ENCODE measurements at regions not wholly inside any gene's neighbourhood (a gene's known extent, or its start where the extent isn't known, plus 50 kb on each side); places are given as distances from the start of the nearest gene placed in this dataset.

GRCh38 chr10:27451054-27451453, 53.0 kb upstream of the RAB18 start:
- ATAC-seq (no peak), DNase-seq (no peak)
- intact Hi-C loops (cut with DNase I, micrococcal nuclease), result no loop called here

- no peak for DNase-seq
- no peak for ATAC-seq
- intact Hi-C loops (cut with DNase I, micrococcal nuclease), result no loop called here
These were observed 53.9 kb upstream of the RAB18 start for GRCh38 chr10:27450225-27450624.

DNA sequence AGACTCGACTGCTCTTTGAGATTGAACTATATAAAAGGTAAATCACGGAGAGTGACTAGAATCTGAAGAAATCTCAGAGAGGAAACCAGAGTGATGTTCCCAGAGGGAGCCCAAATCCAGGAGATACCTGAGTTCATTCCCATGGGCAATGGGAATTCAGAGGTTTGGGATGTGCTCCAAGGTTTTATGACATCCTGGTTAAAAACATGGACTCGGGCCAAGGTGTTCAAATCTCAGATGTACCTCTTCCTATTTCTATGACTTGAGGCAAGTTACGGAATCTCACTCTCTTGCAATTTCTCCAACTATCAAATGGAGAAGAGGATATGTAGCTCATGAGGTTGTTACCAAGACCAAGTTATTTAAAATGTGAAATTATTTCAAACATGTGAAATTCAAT, 54.5 kb upstream of the RAB18 start:
- no peak for DNase-seq
- intact Hi-C loops (cut with DNase I, micrococcal nuclease), result loop anchor here (10.0 kb wide), 2 partner anchors 205 to 935 kb away; no protein-coding TSS in a partner anchor
- ATAC-seq, result no peak

GRCh38 chr10:27448921-27449320, 55.2 kb upstream of the RAB18 start:
- intact Hi-C loops (cut with DNase I, micrococcal nuclease), result loop anchor here (10.0 kb wide), 2 partner anchors 206 to 936 kb away; no protein-coding TSS in a partner anchor
- no peak for ATAC-seq

DNA sequence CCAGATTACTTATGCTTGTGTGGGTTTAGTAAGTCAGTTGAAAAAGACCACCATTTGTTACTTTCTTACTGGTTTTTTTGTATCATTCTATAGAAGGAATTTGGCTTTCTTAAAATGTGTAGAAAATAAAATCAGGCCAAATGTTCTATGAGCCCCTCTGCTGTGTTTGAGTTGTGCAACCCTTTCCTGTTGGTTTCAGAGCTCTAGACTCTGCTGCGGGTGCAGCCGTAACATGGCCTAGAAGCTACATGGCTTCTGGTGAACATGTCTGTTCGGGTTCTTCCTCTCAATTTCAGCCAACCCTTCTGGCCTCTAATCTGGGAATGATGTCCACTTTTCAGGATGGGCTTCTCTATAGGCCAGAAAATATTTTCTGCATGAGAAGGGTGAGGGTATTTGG, 56.6 kb upstream of the RAB18 start:
- intact Hi-C loops (cut with DNase I, micrococcal nuclease), result loop anchor here (10.0 kb wide), 2 partner anchors 207 to 937 kb away; no protein-coding TSS in a partner anchor
- no peak for DNase-seq
- ATAC-seq, result no peak

More at GRCh38 chr10:27448921-27449320, 55.2 kb upstream of the RAB18 start:
- no peak for DNase-seq

GRCh38 chr10:27446091-27446918, 57.8 kb upstream of the RAB18 start:
- no peak for ATAC-seq

DNA sequence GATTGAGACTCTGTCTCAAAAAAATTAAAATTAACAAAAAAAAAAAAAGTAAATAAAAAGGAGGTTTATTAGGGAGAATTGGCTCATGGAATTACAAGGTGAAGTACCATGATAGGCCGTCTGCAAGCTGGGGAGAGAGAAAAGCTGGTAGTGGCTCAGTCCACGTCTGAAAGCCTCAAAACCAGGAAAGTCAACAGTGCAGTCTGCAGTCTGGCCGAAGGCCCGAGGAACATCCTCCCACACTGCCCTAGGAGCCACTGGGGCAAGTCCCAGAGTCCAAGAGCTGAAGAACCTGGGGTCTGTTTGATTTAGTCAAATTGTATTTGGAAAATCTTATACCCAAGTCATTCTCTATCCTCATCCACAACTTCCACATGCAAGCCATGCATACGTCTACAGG, 59.0 kb upstream of the RAB18 start:
- intact Hi-C loops (cut with DNase I, micrococcal nuclease), result loop anchor here (10.0 kb wide), 2 partner anchors 210 to 940 kb away; no protein-coding TSS in a partner anchor
- DNase-seq, result no peak

More at GRCh38 chr10:27446091-27446918, 57.8 kb upstream of the RAB18 start:
- no peak for DNase-seq
- intact Hi-C loops (cut with DNase I, micrococcal nuclease), result loop anchor here (10.0 kb wide), 2 partner anchors 208 to 938 kb away; no protein-coding TSS in a partner anchor

DNA sequence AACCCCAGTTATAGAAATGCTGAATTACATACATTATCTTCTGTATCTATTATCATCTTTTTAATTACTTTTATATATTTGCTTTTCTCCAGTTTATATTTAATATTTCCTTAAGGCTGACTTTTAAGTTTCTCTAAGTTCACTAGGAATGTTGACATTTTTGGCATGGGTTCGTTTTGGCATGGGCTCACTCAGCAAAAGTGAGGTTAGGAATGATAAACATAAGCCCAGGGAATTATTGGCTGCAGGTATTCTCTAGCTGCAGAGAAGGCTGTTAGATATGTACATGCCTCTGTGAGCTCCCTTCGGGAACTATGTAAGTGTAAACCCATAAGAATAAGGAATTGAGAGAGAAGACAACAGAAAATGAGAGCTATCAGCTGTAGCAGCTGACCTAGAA, 63.6 kb upstream of the RAB18 start:
- DNase-seq (no peak), ATAC-seq (no peak)
- intact Hi-C loops (cut with DNase I, micrococcal nuclease), result loop anchor here (10.0 kb wide), 2 partner anchors 214 to 944 kb away; no protein-coding TSS in a partner anchor

More for the DNA sequence above, 59.0 kb upstream of the RAB18 start:
- no peak for ATAC-seq

DNA sequence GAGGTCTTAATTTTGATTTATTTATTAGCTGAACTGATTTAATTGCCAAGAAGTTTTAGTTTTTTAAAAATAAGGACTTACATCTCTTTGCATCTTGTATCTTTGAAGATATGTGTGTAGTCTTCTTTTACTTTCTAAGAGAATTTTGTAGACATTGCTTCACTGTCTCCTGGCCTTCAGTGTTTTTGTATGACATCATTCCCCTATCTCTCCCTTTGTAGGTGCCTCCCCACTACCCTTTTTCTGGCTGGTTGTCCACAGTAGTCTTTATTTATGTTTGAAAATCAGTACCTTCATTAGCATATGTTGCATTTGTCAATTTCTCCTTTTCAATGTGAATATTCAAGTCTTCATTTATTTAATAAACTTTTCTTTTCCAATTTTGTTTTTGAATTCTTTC, 64.1 kb upstream of the RAB18 start:
- ATAC-seq (no peak), DNase-seq (no peak)
- intact Hi-C loops (cut with DNase I, micrococcal nuclease), result loop anchor here (10.0 kb wide), 2 partner anchors 215 to 945 kb away; no protein-coding TSS in a partner anchor

- ATAC-seq, result no peak
- intact Hi-C loops (cut with DNase I, micrococcal nuclease), result no loop called here
These were observed 65.0 kb upstream of the RAB18 start for GRCh38 chr10:27439101-27439500.

GRCh38 chr10:27437775-27438174, 66.3 kb upstream of the RAB18 start:
- intact Hi-C loops (cut with DNase I, micrococcal nuclease), result no loop called here
- DNase-seq, result no peak
- ATAC-seq, result no peak

More at GRCh38 chr10:27439101-27439500, 65.0 kb upstream of the RAB18 start:
- DNase-seq, result no peak

GRCh38 chr10:27436710-27437109, 67.4 kb upstream of the RAB18 start:
- intact Hi-C loops (cut with DNase I, micrococcal nuclease), result no loop called here
- DNase-seq (no peak), ATAC-seq (no peak)

GRCh38 chr10:27433976-27434375, 70.1 kb upstream of the RAB18 start:
- intact Hi-C loops (cut with DNase I, micrococcal nuclease), result no loop called here
- ATAC-seq (no peak), DNase-seq (no peak)

DNA sequence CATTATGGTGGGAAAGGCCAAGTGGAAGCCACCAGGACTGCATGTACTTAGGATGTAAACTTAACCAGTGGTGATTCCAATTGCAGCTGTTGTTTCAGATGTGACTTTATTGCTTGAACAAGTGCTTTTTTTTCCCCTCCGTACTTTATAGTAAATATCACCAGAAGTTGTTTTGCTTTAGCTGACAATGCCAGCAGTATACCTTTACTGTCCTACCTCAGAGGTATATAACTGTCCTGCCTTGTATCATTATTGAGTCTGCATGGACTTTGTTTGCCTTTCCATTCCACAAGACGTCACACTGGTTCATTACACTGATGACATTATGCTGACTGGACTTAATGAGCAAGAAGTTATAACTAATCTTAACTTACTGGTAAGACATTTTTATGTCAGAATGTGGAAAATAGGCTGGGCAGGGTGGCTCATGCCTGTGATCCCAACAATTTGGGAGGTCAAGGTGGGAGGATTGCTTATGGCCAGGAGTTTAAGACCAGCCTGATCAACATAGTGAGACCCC, 77.1 kb upstream of the RAB18 start:
- intact Hi-C loops (cut with DNase I, micrococcal nuclease), result no loop called here
- DNase-seq (no peak), ATAC-seq (no peak)

DNA sequence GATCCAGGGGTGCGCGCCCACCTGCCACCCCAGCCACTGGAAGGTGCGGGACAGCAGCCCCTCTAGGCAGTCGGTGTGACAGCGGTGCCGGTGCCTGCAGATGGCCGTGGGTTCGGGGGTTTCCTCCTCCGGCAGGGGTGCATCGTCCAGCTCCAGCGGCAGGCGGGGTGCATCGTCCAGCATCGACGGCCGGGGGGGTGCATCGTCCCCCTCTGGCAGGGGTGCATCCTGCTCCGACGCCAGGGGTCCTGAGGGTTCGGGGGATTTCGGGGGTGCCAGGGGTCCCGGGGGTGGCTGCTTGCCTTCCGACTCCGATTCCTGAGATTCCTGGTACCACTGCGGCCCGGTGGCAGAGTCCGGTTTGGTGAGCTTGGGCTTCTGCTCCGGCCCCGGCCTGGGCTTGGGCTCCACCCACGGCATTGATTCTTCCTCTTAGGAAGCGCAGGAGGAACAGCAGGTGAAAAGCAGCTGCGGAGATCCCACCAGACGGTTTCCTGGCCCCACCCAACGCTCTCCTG, 90.2 kb upstream of the RAB18 start:
- DNase-seq (no peak), ATAC-seq (no peak)
- intact Hi-C loops (cut with DNase I, micrococcal nuclease), result no loop called here

DNA sequence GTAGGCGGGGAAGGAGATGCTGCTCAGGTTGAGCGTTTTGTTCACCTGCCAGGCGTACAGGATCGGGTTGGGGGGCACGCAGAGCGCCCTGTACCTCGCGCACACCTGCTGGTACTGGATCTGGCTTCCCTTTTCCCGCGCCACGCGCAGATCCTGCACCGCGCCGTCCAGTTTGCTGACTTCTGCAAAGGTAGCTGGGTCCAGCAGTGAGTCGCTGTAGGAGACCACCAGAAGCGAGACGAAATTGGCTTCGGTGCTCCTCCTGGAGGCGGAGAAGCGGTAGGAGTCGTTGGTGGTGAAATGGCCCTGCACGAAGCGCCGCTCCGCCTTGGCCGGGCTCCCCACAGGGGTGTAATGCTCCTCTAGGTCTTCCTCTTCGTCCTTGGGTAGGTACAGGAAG, 90.7 kb upstream of the RAB18 start:
- DNase-seq, result no peak
- ATAC-seq, result no peak
- intact Hi-C loops (cut with DNase I, micrococcal nuclease), result no loop called here

GRCh38 chr10:27410153-27410552, 94.0 kb upstream of the RAB18 start:
- DNase-seq (no peak), ATAC-seq (no peak)
- intact Hi-C loops (cut with DNase I, micrococcal nuclease), result no loop called here

GRCh38 chr10:27407271-27407670, 96.8 kb upstream of the RAB18 start:
- intact Hi-C loops (cut with DNase I, micrococcal nuclease), result no loop called here
- no peak for ATAC-seq

GRCh38 chr10:27399871-27400270, 104.2 kb upstream of the RAB18 start:
- intact Hi-C loops (cut with DNase I, micrococcal nuclease), result no loop called here
- DNase-seq, result no peak
- no peak for ATAC-seq

More at GRCh38 chr10:27407271-27407670, 96.8 kb upstream of the RAB18 start:
- no peak for DNase-seq

DNA sequence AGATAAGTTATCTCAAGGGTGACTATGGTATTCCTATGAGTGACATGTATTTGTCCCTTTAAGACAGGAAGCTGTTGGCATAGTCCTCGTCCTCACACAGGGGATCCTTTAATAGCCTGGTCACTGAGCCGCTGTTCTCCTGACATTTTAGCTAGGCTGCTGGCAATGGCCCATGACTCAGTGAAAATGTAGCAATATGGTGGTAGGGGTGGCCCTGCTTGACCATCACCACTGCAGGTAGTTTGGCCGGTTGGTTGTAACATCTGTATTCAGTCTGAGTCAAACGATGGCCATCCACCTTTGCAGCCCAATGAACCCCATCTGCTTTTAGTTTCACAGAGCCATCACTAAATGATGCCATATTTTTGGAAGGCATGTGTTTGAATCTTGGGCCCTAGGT, 110.1 kb upstream of the RAB18 start:
- no peak for ATAC-seq
- DNase-seq, result no peak
- intact Hi-C loops (cut with DNase I, micrococcal nuclease), result no loop called here
